ENCODE measurements at regions not wholly inside any gene's neighbourhood (a gene's known extent, or its start where the extent isn't known, plus 50 kb on each side); places are given as distances from the start of the nearest gene placed in this dataset.
"Not testable (repeated sequence)": the region's sequence is repeated elsewhere in the genome, so short reads cannot be mapped to it uniquely, and the experiment has no call there.

- no peak for DNase-seq
Observed at GRCh38 chr1:96565546-96565945, 156.0 kb upstream of the PTBP2 start.

- DNase-seq, result no peak
Observed at GRCh38 chr1:96568639-96569038, 152.9 kb upstream of the PTBP2 start.

- DNase-seq, result no peak
Observed at GRCh38 chr1:96569288-96569687, 152.3 kb upstream of the PTBP2 start.

- DNase-seq, result no peak
Observed at GRCh38 chr1:96579636-96580035, 141.9 kb upstream of the PTBP2 start.

- peak; percentile 74 for DNase-seq
Observed at GRCh38 chr1:96580920-96581319, 140.7 kb upstream of the PTBP2 start.

GRCh38 chr1:96581772-96582171 lies 139.8 kb upstream of the PTBP2 start:
- no peak for DNase-seq

GRCh38 chr1:96583903-96584302 lies 137.7 kb upstream of the PTBP2 start:
- DNase-seq, result no peak

- DNase-seq, result no peak
Observed at GRCh38 chr1:96587222-96587621, 134.4 kb upstream of the PTBP2 start.

GRCh38 chr1:96588416-96588995 lies 133.1 kb upstream of the PTBP2 start:
- no peak for DNase-seq

- DNase-seq, result not testable (repeated sequence)
Observed at GRCh38 chr1:96595530-96595929, 126.1 kb upstream of the PTBP2 start.

GRCh38 chr1:96596226-96596922 lies 125.2 kb upstream of the PTBP2 start:
- peak; percentile 1 for DNase-seq

- DNase-seq, result no peak
Observed at GRCh38 chr1:96597218-96597617, 124.4 kb upstream of the PTBP2 start.

GRCh38 chr1:96598416-96599168 lies 123.0 kb upstream of the PTBP2 start:
- DNase-seq, result no peak

- not testable (repeated sequence) for DNase-seq
Observed at GRCh38 chr1:96604620-96605019, 117.0 kb upstream of the PTBP2 start.

GRCh38 chr1:96617375-96617774 lies 104.2 kb upstream of the PTBP2 start:
- DNase-seq, result not testable (repeated sequence)

- no peak for DNase-seq
Observed at GRCh38 chr1:96632045-96632664, 89.4 kb upstream of the PTBP2 start.

GRCh38 chr1:96633695-96634094 lies 87.9 kb upstream of the PTBP2 start:
- no peak for DNase-seq

GRCh38 chr1:96634883-96635282 lies 86.7 kb upstream of the PTBP2 start:
- DNase-seq, result no peak

GRCh38 chr1:96641282-96641681 lies 80.3 kb upstream of the PTBP2 start:
- DNase-seq, result no peak

- DNase-seq, result no peak
Observed at GRCh38 chr1:96643519-96643918, 78.1 kb upstream of the PTBP2 start.

GRCh38 chr1:96649301-96649700 lies 72.3 kb upstream of the PTBP2 start:
- DNase-seq, result no peak

GRCh38 chr1:96651517-96651916 lies 70.1 kb upstream of the PTBP2 start:
- no peak for DNase-seq

GRCh38 chr1:96660051-96660450 lies 61.5 kb upstream of the PTBP2 start:
- no peak for DNase-seq

- no peak for DNase-seq
Observed at GRCh38 chr1:96660503-96660902, 61.1 kb upstream of the PTBP2 start.

Data from NCI-H526 treated with DMSO at 0.1 percent for 48 hours (cell line).